ENCODE measurements at regions not wholly inside any gene's neighbourhood (a gene's known extent, or its start where the extent isn't known, plus 50 kb on each side); places are given as distances from the start of the nearest gene placed in this dataset.
"Not testable (repeated sequence)": the region's sequence is repeated elsewhere in the genome, so short reads cannot be mapped to it uniquely, and the experiment has no call there.

GRCh38 chr2:146371364-146371763, 1473.5 kb upstream of the ACVR2A start:
- TF ChIP-seq JUND (IDR thresholded peaks at IDR 0.05); SP1 (IDR thresholded peaks at IDR 0.05; ENCODE audit: low read depth); CTCF (IDR thresholded peaks at IDR 0.05 in 2 of 3, conservative IDR thresholded peaks at IDR 0.05 in 1 of 3; ENCODE audit: borderline replicate concordance in 1 of 3, insufficient read depth in 1 of 3, low read depth in 2 of 3, low read length in 2 of 3); POLR2AphosphoS5 (IDR thresholded peaks at IDR 0.05; ENCODE audit: low read depth, low read length); EZH2phosphoT487 (IDR thresholded peaks at IDR 0.05; ENCODE audit: borderline replicate concordance); REST (IDR thresholded peaks at IDR 0.05; ENCODE audit: low read depth); CEBPB (IDR thresholded peaks at IDR 0.05; ENCODE audit: low read depth); EZH2 (IDR thresholded peaks at IDR 0.05); POLR2A (IDR thresholded peaks at IDR 0.05; ENCODE audit: borderline replicate concordance, extremely low read depth, insufficient read depth, insufficient read length); SRF (IDR thresholded peaks at IDR 0.05; ENCODE audit: low read depth): not testable (repeated sequence)
